Fibroblast of lung (primary cell): ENCODE measurements at regions not wholly inside any gene's neighbourhood (a gene's known extent, or its start where the extent isn't known, plus 50 kb on each side); places are given as distances from the start of the nearest gene placed in this dataset.

Source experiments
- EZH2 ChIP-seq: IDR thresholded peaks from 2 replicates; pipeline ENCODE4 v1.5.1; 2012; ENCODE audit warnings: low read length, control low read depth, mild to moderate bottlenecking; ENCODE audit errors: missing control alignments
- TF ChIP-seq, protein P1 (sequence below), 2 donors: IDR thresholded peaks in 1 of 2; conservative IDR thresholded peaks in 1 of 2; 1 replicate in 1 of 2; 2 replicates in 1 of 2; pipeline ENCODE4 v1.5.1; 2011 to 2012; ENCODE audit warnings: low read length in 2 of 2, control low read depth in 1 of 2, inconsistent platforms in 1 of 2, low read depth in 1 of 2, mild to moderate bottlenecking in 1 of 2

DNA sequence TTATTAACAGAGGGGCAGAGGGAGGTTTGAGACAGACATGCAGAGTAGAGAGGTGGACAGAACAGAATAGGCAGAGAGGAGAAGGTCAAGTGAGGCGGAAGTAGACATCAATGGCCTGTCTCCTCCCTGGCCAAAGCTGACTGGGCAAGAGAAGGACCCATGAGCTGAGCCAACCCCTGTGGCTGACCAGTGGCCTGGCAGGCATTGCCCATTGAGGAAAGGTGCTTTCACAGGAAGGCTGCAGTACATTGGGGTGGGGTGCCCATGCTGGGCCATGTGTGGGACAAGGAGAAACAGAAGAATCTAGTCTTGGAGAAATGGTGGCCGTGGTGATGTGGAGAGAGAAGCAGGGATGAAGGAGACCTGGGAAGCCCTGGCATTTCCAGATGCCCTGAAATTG, 76.0 kb downstream of the MYEOV start:
- TF ChIP-seq, protein P1, sequence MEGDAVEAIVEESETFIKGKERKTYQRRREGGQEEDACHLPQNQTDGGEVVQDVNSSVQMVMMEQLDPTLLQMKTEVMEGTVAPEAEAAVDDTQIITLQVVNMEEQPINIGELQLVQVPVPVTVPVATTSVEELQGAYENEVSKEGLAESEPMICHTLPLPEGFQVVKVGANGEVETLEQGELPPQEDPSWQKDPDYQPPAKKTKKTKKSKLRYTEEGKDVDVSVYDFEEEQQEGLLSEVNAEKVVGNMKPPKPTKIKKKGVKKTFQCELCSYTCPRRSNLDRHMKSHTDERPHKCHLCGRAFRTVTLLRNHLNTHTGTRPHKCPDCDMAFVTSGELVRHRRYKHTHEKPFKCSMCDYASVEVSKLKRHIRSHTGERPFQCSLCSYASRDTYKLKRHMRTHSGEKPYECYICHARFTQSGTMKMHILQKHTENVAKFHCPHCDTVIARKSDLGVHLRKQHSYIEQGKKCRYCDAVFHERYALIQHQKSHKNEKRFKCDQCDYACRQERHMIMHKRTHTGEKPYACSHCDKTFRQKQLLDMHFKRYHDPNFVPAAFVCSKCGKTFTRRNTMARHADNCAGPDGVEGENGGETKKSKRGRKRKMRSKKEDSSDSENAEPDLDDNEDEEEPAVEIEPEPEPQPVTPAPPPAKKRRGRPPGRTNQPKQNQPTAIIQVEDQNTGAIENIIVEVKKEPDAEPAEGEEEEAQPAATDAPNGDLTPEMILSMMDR (conservative IDR thresholded peaks at IDR 0.05 in 1 of 2, IDR thresholded peaks at IDR 0.05 in 1 of 2; ENCODE audit: low read depth in 1 of 2, low read length in 2 of 2), result no peak
- no peak for TF ChIP-seq EZH2
